EH (cell line): ENCODE measurements at regions not wholly inside any gene's neighbourhood (a gene's known extent, or its start where the extent isn't known, plus 50 kb on each side); places are given as distances from the start of the nearest gene placed in this dataset.
"Not testable (repeated sequence)": the region's sequence is repeated elsewhere in the genome, so short reads cannot be mapped to it uniquely, and the experiment has no call there.

Experiments
- DNase-seq: peaks from one replicate; pipeline ENCODE4 v3.0.0-alpha.2; 2015; ENCODE audit warnings: low read depth

DNA sequence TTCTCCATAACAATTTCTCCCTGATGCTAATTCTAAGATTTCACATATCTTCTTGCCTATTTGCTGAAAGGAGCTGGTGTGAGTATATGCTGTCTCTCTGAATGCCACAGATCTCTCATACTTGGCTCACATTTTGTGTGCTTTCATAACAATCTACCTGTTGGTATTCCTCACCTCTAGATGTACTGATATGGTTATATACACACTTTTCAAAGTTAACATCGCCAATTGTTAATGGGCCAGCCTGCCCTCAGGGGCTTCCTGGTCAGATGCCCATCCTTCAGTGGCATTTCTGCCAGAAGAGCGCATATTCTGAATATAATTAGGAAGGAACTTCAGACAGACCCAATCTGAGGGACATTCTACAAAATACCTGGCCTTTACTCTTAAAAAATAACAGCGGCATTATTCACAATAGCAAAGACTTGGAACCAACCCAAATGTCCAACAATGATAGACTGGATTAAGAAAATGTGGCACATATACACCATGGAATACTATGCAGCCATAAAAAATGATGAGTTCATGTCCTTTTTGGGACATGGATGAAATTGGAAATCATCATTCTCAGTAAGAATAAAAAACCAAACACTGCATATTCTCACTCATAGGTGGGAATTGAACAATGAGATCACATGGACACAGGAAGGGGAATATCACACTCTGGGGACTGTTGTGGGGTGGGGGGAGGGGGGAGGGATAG is 123.9 kb upstream of the FAT1 start:
- not testable (repeated sequence) for DNase-seq

DNA sequence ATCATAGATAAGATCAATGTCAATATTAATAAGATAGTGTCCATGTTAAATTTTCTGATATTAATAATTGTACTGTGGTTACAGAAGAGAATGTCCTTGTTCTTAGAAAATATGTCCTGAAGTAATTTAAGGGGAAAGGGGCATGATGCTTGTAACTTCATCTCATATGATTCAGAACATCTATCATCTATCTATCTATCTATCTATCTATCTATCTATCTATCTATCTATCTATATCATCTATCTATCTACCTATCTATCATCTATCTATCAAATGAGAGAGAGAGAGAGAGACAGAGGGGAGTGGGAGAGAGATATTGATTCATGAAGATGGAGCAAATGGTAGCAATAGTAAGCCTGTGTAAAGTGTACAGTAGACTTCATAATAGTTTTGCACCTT is 124.8 kb upstream of the FAT1 start:
- DNase-seq = no peak

DNA sequence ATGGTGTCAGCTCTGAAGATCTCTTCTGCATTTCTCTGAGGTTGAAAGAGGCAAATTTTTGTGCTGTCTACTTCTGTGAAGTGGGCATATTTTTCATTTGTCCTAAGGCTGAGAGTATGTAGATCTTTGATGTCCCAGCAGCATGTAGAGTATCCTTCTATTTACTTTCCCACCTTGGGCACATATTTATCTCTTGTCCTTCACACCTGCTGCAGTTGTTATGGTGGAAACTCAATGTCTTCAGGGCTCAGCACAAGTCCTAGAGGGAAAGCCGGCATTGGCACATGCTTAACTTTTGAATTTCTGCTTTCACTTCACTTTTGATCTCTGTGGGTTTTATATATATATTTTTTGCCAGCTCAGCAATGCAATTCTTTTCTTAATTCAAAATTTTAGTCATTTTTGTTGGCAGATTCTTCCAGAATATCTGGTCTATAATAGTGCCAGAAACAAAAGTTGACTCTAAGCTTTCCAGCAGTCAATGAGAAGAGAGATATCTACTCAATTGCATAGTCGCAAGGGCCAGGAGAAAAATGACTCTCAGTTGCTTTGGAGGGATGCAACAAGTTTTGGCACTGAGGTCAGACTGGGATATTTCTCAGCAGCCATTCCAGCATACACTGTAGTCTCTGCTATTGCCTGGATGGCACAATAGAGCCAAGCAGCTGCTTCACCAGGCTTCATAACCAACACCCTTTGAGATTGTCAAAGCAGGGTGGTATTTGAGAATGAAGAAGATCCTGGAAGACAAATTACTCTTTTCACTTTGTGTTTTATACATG is 127.8 kb upstream of the FAT1 start:
- no peak for DNase-seq

DNA sequence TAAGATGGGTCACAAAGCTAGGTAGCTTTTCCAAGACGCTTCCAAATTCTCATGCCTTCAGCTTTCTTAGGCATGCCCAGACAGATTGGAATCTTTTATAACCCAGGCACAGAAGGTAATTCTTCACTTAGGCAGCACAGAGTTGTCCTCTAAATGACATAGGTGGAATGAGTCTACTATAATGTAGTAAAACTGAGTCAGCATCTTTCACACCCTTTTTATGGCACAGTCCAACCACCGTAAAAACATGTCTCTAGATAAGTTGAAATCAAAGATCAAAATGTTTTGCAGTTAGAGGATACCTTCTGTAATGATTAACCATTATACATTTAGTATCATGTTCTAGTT is 128.4 kb upstream of the FAT1 start:
- no peak for DNase-seq

DNA sequence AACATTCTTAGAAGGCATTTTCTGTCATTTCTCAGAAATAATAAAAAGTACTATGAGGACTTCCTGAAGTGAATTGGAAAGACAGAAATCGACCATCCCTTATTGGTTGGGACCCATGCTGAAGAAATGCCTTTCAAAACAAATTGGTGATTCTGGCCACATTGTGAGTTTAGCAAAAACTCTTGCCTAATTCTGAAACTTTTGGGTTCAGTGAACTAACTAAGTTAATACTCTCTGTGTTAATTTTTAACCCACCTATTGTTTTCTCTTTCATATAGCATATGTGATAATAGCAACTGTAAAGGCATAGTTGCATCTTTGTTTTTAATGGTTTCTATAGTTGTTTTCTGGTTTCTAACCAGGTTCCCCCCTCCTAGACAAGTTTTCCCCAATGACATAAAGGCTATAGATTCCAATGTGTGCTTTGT is 129.3 kb upstream of the FAT1 start:
- DNase-seq = no peak

DNA sequence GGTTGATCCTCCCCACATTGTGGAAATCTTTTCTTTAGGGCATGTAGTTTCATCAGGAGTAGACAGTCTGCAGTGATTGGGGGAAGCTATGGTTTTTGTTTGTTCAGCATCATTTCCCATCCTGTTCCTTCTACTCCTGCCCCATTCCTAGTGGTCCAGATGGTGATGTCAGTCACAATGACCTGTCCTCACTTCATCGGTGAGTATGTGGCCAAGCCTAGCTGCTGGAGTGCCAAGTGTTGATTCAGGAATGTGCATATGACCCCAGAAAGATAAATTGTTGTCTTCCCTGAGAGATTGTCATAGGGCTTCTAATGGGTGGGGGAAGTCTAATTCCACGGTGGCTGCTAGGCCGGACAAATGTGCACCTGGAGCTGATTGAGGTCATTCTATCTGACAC is 130.6 kb upstream of the FAT1 start:
- DNase-seq = peak; percentile 60

DNA sequence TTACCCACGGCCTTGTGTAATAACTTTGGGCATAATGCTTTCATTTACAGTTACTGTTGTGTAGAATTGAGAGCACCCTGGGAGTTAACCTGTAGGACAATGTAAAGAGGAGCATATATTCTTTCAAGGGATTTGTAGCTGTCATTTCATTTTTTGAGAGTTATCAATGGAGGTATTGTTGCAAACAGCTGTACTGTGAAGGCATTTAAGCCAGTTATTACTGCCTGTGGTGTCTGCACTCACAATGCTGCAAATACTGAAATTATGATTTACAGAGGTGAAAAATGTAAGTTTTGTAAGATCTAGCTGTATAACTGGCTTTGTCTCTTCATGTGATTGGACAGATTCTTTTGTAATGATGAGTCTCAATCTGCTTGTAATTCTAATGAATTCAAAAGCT is 131.5 kb upstream of the FAT1 start:
- DNase-seq = no peak

DNA sequence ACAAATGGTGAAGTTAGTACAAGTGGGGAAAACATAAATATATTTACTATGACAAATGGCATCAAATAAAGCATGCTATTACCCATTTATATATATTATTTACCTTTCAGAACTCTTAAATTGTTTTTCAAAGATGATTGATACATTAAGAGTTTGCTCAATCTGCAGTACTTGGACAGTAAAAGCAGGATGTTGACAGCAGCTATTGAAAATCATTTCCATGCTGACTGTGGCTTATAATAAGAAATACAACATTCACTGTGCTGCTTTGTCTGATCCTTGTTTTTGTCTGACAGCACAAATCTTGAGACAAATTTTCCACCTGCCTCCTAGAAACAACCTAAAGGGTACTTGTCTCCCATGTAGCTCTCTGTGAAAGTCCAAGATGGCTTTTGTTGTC is 134.1 kb upstream of the FAT1 start:
- DNase-seq = no peak

DNA sequence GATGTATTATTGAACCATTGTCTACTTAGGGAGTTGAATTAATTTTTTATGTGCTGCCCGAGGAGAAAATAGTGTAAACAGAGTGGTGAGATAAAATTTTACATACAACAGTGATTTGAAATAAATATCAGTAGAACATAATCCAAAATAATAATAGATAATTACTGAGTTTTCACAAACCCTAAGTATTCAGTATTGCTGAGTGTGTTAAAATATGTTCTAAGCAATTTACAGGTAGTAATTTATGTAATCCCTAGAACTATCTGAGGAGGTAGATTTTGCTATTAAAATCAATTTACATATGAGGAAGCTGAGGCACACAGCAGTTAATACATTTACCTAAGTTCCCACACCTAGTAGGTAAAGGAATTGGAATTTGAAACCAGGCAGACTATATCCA is 134.7 kb upstream of the FAT1 start:
- no peak for DNase-seq

DNA sequence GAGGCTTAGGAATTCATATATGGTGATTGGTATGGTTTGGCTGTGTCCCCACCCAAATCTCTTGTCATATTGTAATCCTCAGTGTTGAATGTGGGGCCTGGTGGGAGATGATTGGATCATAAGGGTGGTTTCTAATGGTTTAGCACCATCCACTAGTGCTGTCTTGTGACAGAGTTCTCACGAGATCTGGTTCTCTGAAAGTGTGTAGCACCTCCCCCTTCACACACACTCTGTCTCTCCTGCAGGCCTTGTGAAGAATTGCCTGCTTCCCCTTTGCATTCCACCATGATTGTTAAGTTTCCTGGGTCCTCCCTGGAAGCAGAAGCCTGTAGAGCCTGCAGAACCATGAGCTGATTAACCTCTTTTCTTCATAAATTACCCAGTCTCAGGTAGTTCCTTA is 135.8 kb upstream of the FAT1 start:
- DNase-seq = no peak

DNA sequence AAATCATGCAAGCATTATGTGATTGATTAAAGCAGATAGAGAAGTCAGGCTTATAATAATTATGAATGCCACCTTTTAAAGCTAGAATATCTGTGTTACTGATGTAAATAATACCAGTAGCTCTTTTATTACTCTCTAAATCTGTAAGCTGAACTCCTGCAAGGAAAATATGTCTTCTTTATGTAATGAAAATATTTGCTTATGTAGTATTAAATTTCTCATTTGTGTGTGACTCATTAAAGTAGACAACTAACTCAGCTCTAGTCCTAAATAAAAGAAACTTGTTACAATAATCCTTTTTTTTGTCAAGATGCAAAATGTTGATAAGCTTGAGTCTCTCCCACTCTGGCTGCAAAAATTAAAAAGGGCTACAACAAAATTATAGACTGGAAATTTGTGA is 137.7 kb upstream of the FAT1 start:
- DNase-seq = peak; percentile 16

DNA sequence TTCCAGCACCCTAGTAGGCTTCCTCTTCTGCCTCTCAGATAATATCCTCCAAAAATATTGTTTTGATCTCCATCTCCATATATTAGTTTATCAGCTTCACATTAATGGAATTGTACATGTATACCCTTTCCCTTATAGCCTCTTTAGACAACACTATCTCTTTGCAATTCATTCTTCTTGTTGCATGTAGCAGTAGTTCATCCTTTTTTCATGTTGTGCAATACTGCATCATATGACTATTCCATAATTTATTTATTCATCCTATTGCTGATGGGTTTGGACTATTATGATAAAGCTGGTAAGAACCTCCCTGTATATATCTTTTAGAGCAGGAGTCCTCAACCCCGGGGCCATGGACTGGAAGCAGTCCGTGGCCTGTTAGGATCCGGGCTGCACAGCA is 148.2 kb upstream of the FAT1 start:
- no peak for DNase-seq

DNA sequence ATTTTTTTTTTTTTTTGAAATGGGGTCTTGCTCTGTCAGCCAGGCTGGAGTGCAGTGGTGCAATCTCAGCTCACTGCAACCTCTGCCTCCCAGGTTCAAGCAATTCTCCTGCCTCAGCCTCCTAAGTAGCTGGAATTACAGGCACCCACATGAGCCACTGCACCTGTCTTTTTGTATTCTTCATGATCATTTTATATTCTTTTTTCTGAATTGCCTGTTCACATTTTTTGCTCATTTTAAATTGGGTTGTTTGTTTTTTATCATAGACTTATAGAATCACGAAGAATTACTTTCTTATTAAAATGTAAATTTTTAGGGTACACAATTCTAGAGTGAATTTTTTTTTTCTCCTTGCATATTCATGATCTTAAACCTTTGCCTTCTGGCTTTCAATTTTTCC is 149.4 kb upstream of the FAT1 start:
- not testable (repeated sequence) for DNase-seq

DNA sequence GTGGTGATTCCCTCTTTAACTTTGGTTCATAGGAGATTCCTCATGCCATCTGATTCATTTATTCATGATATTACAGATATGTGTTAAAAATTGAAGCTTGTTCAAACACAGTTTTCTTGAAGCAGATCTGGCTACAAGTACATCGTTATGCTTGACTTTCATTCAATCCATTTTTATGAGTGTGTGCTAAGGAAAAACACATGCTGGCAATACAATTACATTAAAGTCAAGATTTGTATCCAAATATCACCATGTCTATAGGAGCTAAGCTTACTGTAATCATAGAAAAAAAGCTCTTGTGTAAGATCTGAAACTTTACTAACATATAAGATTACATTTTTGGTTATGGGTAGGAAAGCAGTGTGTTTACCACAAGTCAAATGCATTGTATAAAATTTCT is 151.8 kb upstream of the FAT1 start:
- DNase-seq = no peak

DNA sequence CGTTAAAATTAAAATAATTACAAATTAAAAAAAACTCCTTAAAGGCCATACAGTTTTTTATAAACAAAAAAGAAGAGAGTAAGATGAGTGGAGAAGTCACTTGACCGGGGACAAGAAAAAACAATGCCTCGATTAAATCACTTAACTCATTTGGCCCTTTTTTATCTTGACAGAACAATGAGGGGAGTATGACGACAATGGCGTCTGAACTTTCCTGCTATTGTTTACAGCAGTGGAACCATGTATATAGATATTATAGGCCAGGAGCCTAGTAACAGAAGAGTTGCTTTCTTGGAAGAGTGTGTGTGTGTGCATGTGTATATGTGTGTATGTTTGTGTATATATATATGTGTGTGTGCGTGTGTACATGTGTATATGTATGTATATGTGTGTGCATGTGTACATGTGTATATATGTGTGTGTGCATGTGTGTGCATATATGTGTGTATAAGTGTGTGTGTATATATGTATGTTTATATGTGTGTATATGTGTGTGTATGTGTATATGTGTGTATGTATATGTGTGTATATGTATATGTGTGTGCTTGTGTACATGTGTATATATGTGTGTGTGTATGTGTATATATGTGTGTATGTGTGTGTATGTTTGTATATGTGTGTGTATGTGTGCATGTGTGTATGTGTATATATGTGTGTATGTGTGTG is 153.4 kb upstream of the FAT1 start:
- DNase-seq = no peak

DNA sequence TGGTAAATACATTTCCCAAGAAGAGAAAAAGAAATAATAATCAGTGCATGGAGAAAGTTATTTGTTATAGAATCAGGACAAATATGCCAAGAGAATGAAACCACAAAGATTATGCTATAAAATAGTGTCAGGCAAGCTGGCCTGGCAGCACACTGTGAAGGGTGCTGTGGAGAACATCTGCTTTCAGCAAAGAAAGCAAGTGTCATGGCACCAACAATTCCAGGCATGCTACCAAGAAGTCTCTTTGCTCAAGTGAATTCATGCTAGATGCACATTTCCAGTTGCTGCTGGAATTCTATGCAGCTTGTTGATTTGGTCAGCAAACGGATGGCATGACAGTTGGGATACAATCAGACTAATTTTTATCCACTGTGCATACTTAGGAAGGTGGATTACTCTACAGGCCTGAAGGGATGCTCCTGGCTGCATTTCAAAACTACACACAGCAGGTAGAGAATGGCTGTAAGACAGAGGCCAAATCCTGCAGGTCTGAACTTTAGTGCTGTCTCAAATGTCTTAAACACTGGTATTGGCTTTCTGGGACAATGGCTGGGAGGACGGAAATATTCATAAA is 154.6 kb upstream of the FAT1 start:
- DNase-seq = peak; percentile 67

DNA sequence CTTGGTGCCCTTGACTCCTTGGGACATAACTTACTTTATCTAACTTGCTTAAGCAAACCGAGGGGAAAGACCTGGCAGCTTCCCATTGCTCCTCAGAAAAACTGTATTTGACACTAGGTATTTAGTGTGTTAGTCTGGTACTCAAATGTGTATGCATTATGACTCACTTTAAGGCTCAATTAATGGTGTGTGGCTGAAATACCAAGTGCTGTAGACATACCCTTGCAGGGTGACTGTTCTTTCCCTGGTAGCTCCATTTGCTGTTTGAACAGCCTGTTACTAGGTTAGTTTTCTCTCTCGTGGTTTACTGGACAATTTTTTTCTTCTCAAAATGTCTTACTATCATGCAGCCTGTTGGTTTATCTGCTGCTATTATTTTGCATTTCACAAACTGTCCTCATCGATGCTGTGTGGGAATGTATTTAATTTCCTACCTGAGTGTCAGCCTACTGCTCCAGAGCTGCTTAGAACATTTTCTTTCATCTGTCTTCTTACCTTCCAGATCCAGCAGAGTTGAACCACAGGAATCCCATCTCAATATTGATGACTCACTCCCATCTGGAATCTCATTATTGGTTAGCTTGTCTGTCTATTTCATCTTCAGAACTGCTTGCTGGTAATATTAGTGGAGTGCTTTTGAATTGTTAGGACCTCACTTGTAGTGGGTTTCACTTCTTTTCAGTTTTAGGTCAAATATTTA is 158.0 kb upstream of the FAT1 start:
- peak; percentile 92 for DNase-seq

DNA sequence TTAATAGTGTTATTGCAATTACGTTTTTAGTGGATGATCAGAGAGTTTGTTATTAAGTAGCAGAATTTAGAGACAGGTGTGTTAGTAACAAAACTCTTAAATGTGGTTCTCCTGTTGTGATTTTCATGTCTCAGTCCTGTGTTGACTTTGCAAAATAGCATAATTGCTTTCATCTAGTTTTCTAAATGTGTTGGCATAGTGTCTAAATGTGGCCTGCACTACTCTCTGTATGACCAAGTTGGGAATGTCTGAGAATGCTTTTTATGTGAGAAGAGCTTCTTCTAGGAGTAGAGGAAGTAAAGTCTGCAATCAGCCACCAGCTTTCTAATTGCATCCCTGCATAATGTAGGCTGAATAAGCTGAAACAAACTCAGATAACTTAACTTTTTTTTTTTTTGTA is 158.6 kb upstream of the FAT1 start:
- peak; percentile 34 for DNase-seq

DNA sequence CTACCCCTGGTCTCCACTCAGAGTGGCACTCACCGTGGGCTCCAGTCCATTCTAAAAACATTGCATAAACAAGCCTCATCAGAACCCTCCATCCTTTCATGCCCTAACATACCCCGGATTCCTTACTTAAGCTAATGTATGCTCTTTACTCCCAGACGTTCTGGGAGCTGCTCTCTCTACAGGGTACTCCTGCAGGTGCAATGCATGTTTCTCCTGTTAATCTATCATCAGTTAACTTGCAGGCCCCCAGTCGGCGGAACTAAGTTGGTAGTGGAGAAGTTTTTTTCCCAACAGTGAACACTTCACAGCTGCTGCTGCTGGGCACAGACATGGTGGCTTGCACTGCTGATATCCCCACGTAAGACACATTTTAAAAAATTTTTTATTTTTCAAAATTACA is 161.6 kb upstream of the FAT1 start:
- DNase-seq = no peak

DNA sequence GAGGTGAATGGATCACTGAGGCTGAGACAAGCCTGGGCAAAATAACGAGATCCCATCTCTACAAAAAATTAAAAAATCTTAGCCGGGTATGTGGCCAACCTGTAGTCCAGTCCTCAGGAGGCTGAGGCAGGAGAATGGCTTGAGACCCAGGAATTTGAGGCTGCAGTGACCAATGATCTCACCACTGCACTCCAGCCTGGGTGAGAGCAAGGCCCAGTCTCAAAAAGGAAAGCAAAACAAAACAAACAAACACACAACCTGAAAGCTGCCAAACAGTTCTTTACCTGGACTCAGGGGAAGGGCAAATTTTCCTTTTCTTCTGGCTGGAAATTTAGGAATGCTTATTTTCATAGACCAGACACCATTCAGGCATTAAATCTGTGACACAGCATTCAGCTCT is 163.1 kb upstream of the FAT1 start:
- DNase-seq = no peak

DNA sequence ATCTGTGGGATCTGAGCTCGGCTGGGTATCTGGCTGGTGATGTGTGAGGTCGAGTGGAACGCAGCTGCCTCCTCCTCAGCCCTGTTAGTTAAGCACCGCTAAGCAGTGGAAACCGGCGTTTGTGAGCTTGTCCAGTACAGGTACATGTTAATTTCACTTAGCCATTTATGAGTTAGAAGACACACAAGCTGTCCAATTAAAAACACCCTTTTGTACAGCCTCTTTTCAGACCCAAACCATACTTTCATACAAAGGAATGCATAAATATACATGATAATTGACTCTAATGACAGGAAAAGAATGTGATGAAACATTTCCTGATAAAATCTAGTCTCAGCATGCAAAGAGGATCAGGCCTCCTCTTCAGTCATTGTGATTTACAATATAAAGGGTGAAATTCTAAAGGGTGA is 163.6 kb upstream of the FAT1 start:
- peak; percentile 70 for DNase-seq

DNA sequence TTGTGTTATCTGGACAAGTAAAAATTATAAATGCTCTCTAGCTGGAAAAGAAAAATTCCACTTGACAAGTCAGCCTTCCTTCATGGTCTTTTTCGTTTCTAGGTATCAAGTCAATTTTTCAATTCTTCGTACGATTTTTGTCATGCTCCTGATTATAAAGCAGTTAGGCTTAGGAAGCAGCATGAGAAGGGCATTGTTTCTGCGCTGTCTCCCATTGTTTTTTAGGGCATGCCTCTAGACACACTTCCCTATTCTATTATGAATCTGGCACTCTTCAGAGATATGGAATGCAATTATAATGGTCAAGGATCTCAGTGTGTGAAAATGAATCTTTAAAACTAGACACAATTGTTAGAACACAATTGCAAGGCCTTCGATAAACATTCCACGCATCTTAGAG is 164.1 kb upstream of the FAT1 start:
- no peak for DNase-seq
